ENCODE measurements at regions not wholly inside any gene's neighbourhood (a gene's known extent, or its start where the extent isn't known, plus 50 kb on each side); places are given as distances from the start of the nearest gene placed in this dataset.

GRCh38 chr5:57842364-57843058 is 359.9 kb upstream of the ACTBL2 start:
- CTCF ChIA-PET = no interaction called here

GRCh38 chr5:57841676-57842363 is 359.2 kb upstream of the ACTBL2 start:
- Histone ChIP-seq H3K27me3 (replicated peaks; ENCODE audit: control insufficient read depth, insufficient read depth, low read length) (no peaks in the 10 kb centered on the region), H3K4me1 (peaks cover 11% of the 10 kb centered on the region), H3K4me3 (ENCODE audit: low read depth, low read length) (no peak overlapping the region), H3K36me3 (ENCODE audit: control insufficient read depth, insufficient read depth, low read length) (no peaks in the 10 kb centered on the region), H3K9me3 (no peaks in the 10 kb centered on the region)
- Mint-ChIP-seq H3K9me3 (ENCODE audit: unreplicated experiment) (no peaks in the 10 kb centered on the region), H3K36me3 (ENCODE audit: insufficient read depth, unreplicated experiment) (no peaks in the 10 kb centered on the region), H3K27ac (ENCODE audit: unreplicated experiment) (no peak overlapping the region), H3K4me1 (ENCODE audit: low read depth, unreplicated experiment) (peaks cover 7% of the 10 kb centered on the region), H3K4me3 (ENCODE audit: unreplicated experiment) (peak overlapping the region; percentile 1), H3K27me3 (ENCODE audit: insufficient read depth, unreplicated experiment) (no peaks in the 10 kb centered on the region)
- BruUV-seq (replicated peaks) = no TSS peak
- DNase-seq = peak; percentile 29 to 55
- TF ChIP-seq CTCF (IDR thresholded peaks at IDR 0.05; ENCODE audit: insufficient read depth in 1 of 2, low read depth in 1 of 2, low read length in 1 of 2, severe bottlenecking in 1 of 2, unreplicated experiment in 1 of 2) = no peak
- ChIA-PET POLR2A (no interaction called here), CTCF (no interaction called here)
- intact Hi-C loops (cut with micrococcal nuclease; ENCODE audit: unreplicated experiment) = no loop called here

More at GRCh38 chr5:57842364-57843058, 359.9 kb upstream of the ACTBL2 start:
- Mint-ChIP-seq H3K9me3 (ENCODE audit: unreplicated experiment) (no peaks in the 10 kb centered on the region), H3K36me3 (ENCODE audit: insufficient read depth, unreplicated experiment) (no peaks in the 10 kb centered on the region), H3K4me3 (ENCODE audit: unreplicated experiment) (no peak overlapping the region), H3K4me1 (ENCODE audit: low read depth, unreplicated experiment) (peaks cover 7% of the 10 kb centered on the region), H3K27ac (ENCODE audit: unreplicated experiment) (no peak overlapping the region), H3K27me3 (ENCODE audit: insufficient read depth, unreplicated experiment) (no peaks in the 10 kb centered on the region)
- POLR2A ChIA-PET = no interaction called here
- DNase-seq = no peak
- Histone ChIP-seq H3K4me3 (ENCODE audit: low read depth, low read length) (no peak overlapping the region), H3K27me3 (replicated peaks; ENCODE audit: control insufficient read depth, insufficient read depth, low read length) (no peaks in the 10 kb centered on the region), H3K9me3 (no peaks in the 10 kb centered on the region), H3K4me1 (peaks cover 11% of the 10 kb centered on the region), H3K36me3 (ENCODE audit: control insufficient read depth, insufficient read depth, low read length) (no peaks in the 10 kb centered on the region)
- intact Hi-C loops (cut with micrococcal nuclease; ENCODE audit: unreplicated experiment) = no loop called here
- TF ChIP-seq CTCF (IDR thresholded peaks at IDR 0.05; ENCODE audit: insufficient read depth in 1 of 2, low read depth in 1 of 2, low read length in 1 of 2, severe bottlenecking in 1 of 2, unreplicated experiment in 1 of 2) = no peak
- no TSS peak for BruUV-seq (replicated peaks)

GRCh38 chr5:57839437-57840079 is 356.9 kb upstream of the ACTBL2 start:
- Histone ChIP-seq H3K4me3 (ENCODE audit: low read depth, low read length) (no peak overlapping the region), H3K9me3 (no peaks in the 10 kb centered on the region), H3K27me3 (replicated peaks; ENCODE audit: control insufficient read depth, insufficient read depth, low read length) (no peaks in the 10 kb centered on the region), H3K36me3 (ENCODE audit: control insufficient read depth, insufficient read depth, low read length) (no peaks in the 10 kb centered on the region), H3K4me1 (peaks cover 11% of the 10 kb centered on the region)
- H3K27me3 Mint-ChIP-seq (ENCODE audit: insufficient read depth, unreplicated experiment) = no peaks in the 10 kb centered on the region
- no peak overlapping the region for H3K4me3 Mint-ChIP-seq (ENCODE audit: unreplicated experiment)
- ChIA-PET CTCF (no interaction called here), POLR2A (no interaction called here)
- H3K4me1 Mint-ChIP-seq (ENCODE audit: low read depth, unreplicated experiment) = peaks cover 7% of the 10 kb centered on the region
- TF ChIP-seq CTCF (IDR thresholded peaks at IDR 0.05; ENCODE audit: insufficient read depth in 1 of 2, low read depth in 1 of 2, low read length in 1 of 2, severe bottlenecking in 1 of 2, unreplicated experiment in 1 of 2) = no peak
- no peaks in the 10 kb centered on the region for H3K9me3 Mint-ChIP-seq (ENCODE audit: unreplicated experiment)
- DNase-seq = no peak
- no peaks in the 10 kb centered on the region for H3K36me3 Mint-ChIP-seq (ENCODE audit: insufficient read depth, unreplicated experiment)
- BruUV-seq (replicated peaks) = no TSS peak
- intact Hi-C loops (cut with micrococcal nuclease; ENCODE audit: unreplicated experiment) = no loop called here
- H3K27ac Mint-ChIP-seq (ENCODE audit: unreplicated experiment) = no peak overlapping the region
